ENCODE measurements at regions not wholly inside any gene's neighbourhood (a gene's known extent, or its start where the extent isn't known, plus 50 kb on each side); places are given as distances from the start of the nearest gene placed in this dataset.
"Not testable (repeated sequence)": the region's sequence is repeated elsewhere in the genome, so short reads cannot be mapped to it uniquely, and the experiment has no call there.

DNA sequence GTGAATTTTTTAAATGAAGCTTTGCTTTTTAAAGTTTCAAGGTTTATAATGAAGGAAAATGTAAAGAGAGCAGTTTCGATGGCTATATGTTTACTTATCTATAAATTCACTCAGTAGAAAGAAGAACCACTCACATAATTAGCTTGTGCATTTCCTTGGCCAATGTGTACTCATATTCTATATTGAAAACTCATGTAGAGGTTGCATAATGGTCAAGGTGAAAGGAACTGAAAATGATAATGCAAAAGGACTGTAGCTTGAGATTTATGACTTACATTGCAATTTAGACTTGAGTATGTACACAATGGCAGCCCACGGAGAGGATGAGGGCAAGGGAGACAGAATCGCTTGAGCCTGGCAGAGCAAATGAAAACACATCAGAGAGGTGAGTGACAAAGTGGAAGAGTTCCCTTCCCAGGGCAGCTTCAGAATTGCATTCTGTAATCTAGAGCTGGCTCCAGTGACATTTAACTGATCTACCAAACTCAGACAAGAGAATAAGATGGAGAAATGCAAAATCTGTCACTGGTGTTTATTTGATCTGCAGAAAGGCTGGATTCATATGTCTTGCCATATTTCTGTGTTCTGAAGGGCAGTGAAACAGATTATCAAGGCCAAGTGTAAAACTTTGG lies 191.8 kb downstream of the TMEM200A start:
- no peaks in the 10 kb centered on the region for H3K36me3 Mint-ChIP-seq (ENCODE audit: low read depth)
- no peak overlapping the region for H3K4me3 Mint-ChIP-seq
- no peak for DNase-seq
- peaks cover 12% of the 10 kb centered on the region for H3K9me3 Mint-ChIP-seq (ENCODE audit: low read depth)
- ChIA-PET POLR2A (no interaction called here), CTCF (interaction anchor here (0.5 kb wide), 1 partner anchor 118 kb away, joined by 4 read pairs; no protein-coding TSS in a partner anchor)
- H3K4me1 Mint-ChIP-seq = peaks cover 14% of the 10 kb centered on the region
- no peak overlapping the region for H3K27ac Mint-ChIP-seq
- intact Hi-C loops (cut with DNase I, micrococcal nuclease) = no loop called here
- H3K27me3 Mint-ChIP-seq = no peaks in the 10 kb centered on the region
- no peak for ATAC-seq

DNA sequence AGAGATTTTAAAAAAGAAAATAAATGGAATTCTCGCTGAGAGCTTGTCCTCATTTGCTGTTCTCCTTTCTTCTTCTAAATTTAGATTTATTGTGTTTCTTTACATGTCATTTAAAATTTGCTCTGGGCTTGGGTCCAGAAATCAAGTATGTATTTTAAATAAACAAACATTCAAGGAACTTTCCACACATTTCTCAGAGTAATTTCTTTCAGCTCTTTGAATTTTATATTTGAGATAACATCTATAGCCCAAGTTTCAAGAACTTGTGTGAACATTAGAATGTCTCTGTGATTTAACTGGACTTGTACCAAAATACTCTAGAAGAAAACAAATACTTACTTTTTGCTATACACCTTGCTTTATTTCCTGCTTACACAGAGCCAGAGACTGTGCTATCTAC lies 192.3 kb downstream of the TMEM200A start:
- CTCF ChIA-PET = interaction anchor here (0.6 kb wide), 1 partner anchor 38 kb away, joined by 3 read pairs; no protein-coding TSS in a partner anchor
- Mint-ChIP-seq H3K27me3 (no peaks in the 10 kb centered on the region), H3K27ac (no peak overlapping the region), H3K4me1 (peaks cover 16% of the 10 kb centered on the region), H3K9me3 (ENCODE audit: low read depth) (peaks cover 12% of the 10 kb centered on the region), H3K36me3 (ENCODE audit: low read depth) (no peaks in the 10 kb centered on the region), H3K4me3 (no peak overlapping the region)
- POLR2A ChIA-PET = no interaction called here
- ATAC-seq (no peak), DNase-seq (no peak)
- intact Hi-C loops (cut with DNase I, micrococcal nuclease) = no loop called here

DNA sequence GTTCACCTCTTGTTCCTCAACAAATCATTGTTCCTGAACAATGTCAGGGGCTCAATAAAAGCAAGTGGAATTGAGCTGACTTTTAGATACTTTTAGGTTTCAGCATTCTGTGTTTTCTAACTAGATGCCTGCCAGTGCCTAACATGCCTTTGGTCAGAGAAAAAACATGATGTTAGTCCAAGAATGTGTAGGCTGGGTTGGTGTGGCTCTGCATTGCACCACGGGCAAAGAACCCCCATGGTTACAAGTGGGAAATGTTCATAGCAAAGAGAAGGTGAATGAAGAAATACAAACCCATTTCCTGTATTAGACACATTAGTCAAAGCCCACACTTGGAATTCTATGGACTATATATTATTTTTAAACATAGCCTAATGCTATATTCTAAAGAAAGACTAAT lies 193.3 kb downstream of the TMEM200A start:
- intact Hi-C loops (cut with DNase I, micrococcal nuclease) = no loop called here
- no peak overlapping the region for H3K4me3 Mint-ChIP-seq
- peaks cover 22% of the 10 kb centered on the region for H3K4me1 Mint-ChIP-seq
- DNase-seq (no peak), ATAC-seq (no peak)
- no peaks in the 10 kb centered on the region for H3K36me3 Mint-ChIP-seq (ENCODE audit: low read depth)
- no peak overlapping the region for H3K27ac Mint-ChIP-seq
- peaks cover 12% of the 10 kb centered on the region for H3K9me3 Mint-ChIP-seq (ENCODE audit: low read depth)
- no peaks in the 10 kb centered on the region for H3K27me3 Mint-ChIP-seq
- POLR2A ChIA-PET = no interaction called here
- CTCF ChIA-PET = interaction anchor here (0.6 kb wide), 1 partner anchor 143 kb away, joined by 3 read pairs; no protein-coding TSS in a partner anchor

DNA sequence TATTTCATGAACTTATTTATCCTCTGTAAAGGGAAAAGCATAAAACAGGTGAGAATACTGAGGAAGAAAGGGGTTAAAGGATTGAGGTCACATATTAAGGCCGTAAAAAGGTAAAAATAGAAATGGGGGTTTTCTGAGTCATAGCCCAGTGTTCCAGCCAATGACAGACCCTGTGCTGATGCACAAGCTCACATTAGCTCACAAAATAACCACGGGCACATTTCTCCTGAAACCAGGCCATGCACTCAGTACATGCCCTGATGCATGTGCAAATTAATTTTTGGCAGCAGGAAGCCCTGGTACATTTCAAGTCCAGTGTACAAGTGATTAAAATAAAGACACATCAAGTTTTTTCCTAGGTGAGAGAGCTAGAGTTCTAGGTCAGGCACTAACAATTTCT lies 194.4 kb downstream of the TMEM200A start:
- H3K36me3 Mint-ChIP-seq (ENCODE audit: low read depth) = no peaks in the 10 kb centered on the region
- H3K4me3 Mint-ChIP-seq = no peak overlapping the region
- H3K27ac Mint-ChIP-seq = no peak overlapping the region
- peaks cover 12% of the 10 kb centered on the region for H3K9me3 Mint-ChIP-seq (ENCODE audit: low read depth)
- ChIA-PET CTCF (interaction anchor here (1.1 kb wide), 1 partner anchor 9 kb away, joined by 3 read pairs; no protein-coding TSS in a partner anchor), POLR2A (no interaction called here)
- DNase-seq (no peak), ATAC-seq (no peak)
- H3K27me3 Mint-ChIP-seq = no peaks in the 10 kb centered on the region
- peaks cover 22% of the 10 kb centered on the region for H3K4me1 Mint-ChIP-seq
- intact Hi-C loops (cut with DNase I, micrococcal nuclease) = loop anchor here in 1 of 2 experiments (5.0 kb wide), 1 partner anchor 67 kb away; no protein-coding TSS in a partner anchor

DNA sequence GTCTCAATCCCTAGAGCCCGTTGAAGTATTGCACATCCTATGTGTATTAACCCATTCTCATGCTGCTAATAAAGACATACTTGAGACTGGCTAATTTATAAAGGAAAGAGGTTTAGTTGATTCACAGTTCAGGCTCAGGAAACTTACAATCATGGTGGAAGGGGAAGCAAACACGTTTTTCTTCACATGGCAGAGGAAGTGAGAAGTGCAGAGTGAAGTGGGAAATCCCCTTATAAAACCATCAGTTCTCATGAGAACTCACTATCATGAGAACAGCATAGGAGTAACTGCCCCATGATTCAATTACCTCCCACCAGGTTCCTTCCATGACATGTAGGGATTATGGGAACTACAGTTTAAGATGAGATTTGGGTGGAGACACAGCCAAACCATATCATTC lies 195.3 kb downstream of the TMEM200A start:
- ATAC-seq; H3K27me3 Mint-ChIP-seq; POLR2A ChIA-PET; CTCF ChIA-PET; H3K36me3 Mint-ChIP-seq (ENCODE audit: low read depth); H3K4me3 Mint-ChIP-seq; DNase-seq: not testable (repeated sequence)
- Mint-ChIP-seq H3K27ac (peak overlapping the region; percentile 42), H3K9me3 (ENCODE audit: low read depth) (peaks cover 12% of the 10 kb centered on the region), H3K4me1 (peaks cover 22% of the 10 kb centered on the region)
- intact Hi-C loops (cut with DNase I, micrococcal nuclease) = loop anchor here in 1 of 2 experiments (5.0 kb wide), 1 partner anchor 66 kb away; no protein-coding TSS in a partner anchor

DNA sequence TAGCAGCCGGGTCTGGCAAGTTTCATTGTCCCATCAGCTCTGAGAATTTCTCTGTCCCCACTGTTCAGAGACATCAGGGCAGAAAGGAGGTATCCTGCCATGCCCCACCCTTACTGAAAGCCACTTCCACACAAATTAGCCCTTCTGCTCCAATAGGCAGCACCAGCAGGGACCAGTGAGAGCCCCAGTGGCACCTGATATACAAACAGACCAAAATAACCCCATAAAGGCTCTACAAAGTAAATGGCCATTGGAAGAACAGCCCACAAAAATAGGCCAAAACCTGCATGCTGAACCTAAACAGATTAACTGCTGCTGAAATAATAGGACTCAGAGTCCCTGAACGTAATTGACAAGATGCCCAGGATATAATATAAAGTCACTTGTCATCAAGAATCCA lies 199.9 kb downstream of the TMEM200A start:
- peaks cover 20% of the 10 kb centered on the region for H3K4me1 Mint-ChIP-seq
- CTCF ChIA-PET = interaction anchor here (0.6 to 1.4 kb wide), 2 partner anchors 21 to 72 kb away, joined by 3 to 4 read pairs; no protein-coding TSS in a partner anchor
- ATAC-seq (no peak), DNase-seq (no peak)
- H3K9me3 Mint-ChIP-seq (ENCODE audit: low read depth) = peaks cover 10% of the 10 kb centered on the region
- intact Hi-C loops (cut with DNase I, micrococcal nuclease) = no loop called here
- POLR2A ChIA-PET = interaction anchor here (0.8 kb wide), 1 partner anchor 9 kb away, joined by 3 read pairs; no protein-coding TSS in a partner anchor
- no peak overlapping the region for H3K4me3 Mint-ChIP-seq
- no peak overlapping the region for H3K27ac Mint-ChIP-seq
- H3K27me3 Mint-ChIP-seq = no peaks in the 10 kb centered on the region
- H3K36me3 Mint-ChIP-seq (ENCODE audit: low read depth) = no peaks in the 10 kb centered on the region

DNA sequence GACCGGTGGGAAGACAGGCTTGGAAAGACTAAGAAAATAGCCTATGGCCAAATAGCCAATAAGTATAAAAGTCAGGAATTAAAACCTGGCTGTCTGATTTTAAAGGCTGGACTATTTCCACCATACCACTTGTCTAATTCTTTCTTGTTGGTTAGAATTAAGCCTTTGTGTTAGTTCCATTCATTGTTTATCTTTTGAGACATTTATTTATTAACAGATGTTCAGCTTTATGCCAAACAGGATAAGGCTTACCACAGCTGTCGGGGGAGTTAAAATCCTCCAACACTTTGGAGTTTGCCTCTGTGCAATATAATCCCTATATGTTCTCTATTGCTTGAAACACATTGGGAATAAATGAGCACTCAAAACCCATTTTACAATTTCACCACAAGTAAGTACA lies 208.3 kb downstream of the TMEM200A start:
- ATAC-seq (no peak), DNase-seq (no peak)
- Mint-ChIP-seq H3K27me3 (no peaks in the 10 kb centered on the region), H3K4me1 (peaks cover 39% of the 10 kb centered on the region), H3K27ac (no peak overlapping the region), H3K36me3 (ENCODE audit: low read depth) (no peaks in the 10 kb centered on the region), H3K4me3 (no peak overlapping the region), H3K9me3 (ENCODE audit: low read depth) (no peaks in the 10 kb centered on the region)
- intact Hi-C loops (cut with DNase I, micrococcal nuclease) = no loop called here
- ChIA-PET POLR2A (interaction anchor here (1.0 kb wide), 1 partner anchor 9 kb away, joined by 3 read pairs; no protein-coding TSS in a partner anchor), CTCF (interaction anchor here (0.7 kb wide), 1 partner anchor 46 kb away, joined by 3 read pairs; no protein-coding TSS in a partner anchor)

DNA sequence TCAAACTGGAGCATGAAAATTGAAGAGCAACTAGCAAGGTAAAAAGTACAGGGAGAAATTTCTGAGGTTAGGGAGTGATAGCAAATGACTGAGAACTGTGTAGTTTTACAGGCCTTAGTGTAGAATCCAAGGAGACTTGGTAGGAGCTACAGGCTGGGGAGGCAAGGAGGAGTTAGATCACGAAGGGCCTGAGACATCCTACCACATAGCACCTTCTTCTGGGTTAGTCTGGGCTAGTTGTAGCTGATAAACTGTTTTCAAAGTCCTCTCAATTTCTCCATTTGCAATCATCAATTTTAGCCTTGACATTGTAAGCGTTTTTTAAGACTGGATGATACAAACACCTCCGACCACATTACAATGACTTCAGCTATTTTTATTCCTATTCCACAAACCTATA lies 209.7 kb downstream of the TMEM200A start:
- ChIA-PET POLR2A (interaction anchor here (0.8 kb wide), 1 partner anchor 185 kb away, joined by 3 read pairs; no protein-coding TSS in a partner anchor), CTCF (interaction anchor here (0.6 to 1.3 kb wide), 8 partner anchors 9 to 343 kb away, joined by 3 to 5 read pairs (median 3); no protein-coding TSS in a partner anchor)
- H3K27ac Mint-ChIP-seq = peak overlapping the region; percentile 66
- H3K4me3 Mint-ChIP-seq = no peak overlapping the region
- no peaks in the 10 kb centered on the region for H3K9me3 Mint-ChIP-seq (ENCODE audit: low read depth)
- H3K27me3 Mint-ChIP-seq = no peaks in the 10 kb centered on the region
- intact Hi-C loops (cut with DNase I, micrococcal nuclease) = no loop called here
- H3K4me1 Mint-ChIP-seq = peaks cover 39% of the 10 kb centered on the region
- no peak for DNase-seq
- H3K36me3 Mint-ChIP-seq (ENCODE audit: low read depth) = no peaks in the 10 kb centered on the region
- ATAC-seq = peak; percentile 18

DNA sequence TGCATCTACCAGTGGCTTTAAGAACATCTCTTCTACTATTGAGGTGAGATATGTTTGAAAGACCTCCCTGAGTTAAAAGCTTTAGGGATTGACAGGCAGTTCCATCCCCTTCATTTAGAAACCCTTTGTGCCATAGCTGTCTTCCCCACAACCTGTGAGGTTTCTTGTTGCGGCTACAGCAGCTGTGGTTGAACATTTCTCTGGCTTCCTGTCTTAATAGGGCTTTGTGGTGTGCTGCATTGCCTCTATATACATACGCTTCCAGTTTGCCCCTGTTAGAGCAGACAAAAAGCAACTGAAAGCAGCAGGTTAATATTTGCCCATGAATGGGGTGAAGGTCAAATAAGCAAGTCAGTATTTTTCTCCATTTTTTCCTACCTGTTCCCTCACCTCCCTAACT lies 210.2 kb downstream of the TMEM200A start:
- no peaks in the 10 kb centered on the region for H3K36me3 Mint-ChIP-seq (ENCODE audit: low read depth)
- peak; percentile 90 for ATAC-seq
- H3K9me3 Mint-ChIP-seq (ENCODE audit: low read depth) = no peaks in the 10 kb centered on the region
- H3K4me3 Mint-ChIP-seq = no peak overlapping the region
- H3K4me1 Mint-ChIP-seq = peaks cover 39% of the 10 kb centered on the region
- ChIA-PET POLR2A (interaction anchor here (0.8 kb wide), 1 partner anchor 184 kb away, joined by 3 read pairs; no protein-coding TSS in a partner anchor), CTCF (interaction anchor here (0.6 to 1.3 kb wide), 7 partner anchors 11 to 284 kb away, joined by 3 to 5 read pairs (median 3); no protein-coding TSS in a partner anchor)
- peak overlapping the region; percentile 66 for H3K27ac Mint-ChIP-seq
- DNase-seq = peak; percentile 72
- no peaks in the 10 kb centered on the region for H3K27me3 Mint-ChIP-seq
- intact Hi-C loops (cut with DNase I, micrococcal nuclease) = loop anchor here in 1 of 2 experiments (2.0 kb wide), 1 partner anchor 59 kb away; no protein-coding TSS in a partner anchor

DNA sequence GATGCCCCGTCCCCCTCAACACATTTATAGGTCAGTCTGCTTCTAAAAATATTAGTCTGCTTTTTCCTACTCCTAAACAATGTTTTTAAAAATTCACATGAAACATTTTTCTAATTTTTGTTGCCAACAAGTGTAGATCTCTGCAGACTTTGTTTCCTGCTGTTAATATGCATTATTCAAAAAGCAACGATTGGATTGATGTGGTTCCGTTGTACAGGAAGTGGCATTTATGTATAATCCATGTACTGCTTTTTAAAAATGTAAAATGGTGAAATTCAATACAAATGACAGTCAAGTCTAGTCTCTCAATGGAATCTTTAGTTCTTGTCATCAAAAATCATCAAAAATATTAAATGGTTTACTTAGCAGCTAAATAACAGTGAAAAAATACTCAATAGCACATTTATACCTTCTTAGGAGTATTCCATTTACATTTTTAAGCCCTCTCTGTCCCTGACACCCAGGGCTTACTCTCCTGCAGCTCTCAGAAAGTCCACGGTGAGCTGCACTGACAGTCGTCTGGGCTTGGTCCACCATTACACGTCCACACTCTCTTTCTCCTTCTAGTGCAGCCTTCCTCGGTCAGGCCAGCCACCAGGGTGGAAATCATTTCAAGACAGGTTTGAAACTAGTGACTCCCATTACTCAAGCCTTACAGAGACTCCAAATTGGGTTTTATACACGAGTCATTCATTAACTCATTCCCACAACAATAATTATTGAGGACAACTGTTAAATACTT lies 211.5 kb downstream of the TMEM200A start:
- POLR2A ChIA-PET = no interaction called here
- no peak for DNase-seq

DNA sequence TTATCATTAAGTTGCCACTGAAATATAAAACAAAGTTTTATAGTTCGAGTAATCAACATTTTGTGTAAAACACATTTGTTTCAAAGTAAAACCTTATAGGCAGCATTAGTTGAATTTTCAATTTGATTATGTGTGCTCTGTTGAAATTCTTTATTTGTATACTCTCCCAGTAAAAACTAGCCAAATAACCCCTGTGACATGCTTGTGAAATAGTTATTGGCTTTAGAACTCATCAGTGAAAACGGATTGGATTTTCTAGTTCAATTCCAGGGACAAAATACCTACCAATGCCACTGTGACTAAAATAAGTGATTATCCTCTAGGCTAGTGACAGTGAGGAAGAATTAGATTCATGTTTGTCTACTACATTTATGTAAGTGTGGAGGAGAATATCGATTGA lies 212.9 kb downstream of the TMEM200A start:
- DNase-seq (no peak), ATAC-seq (no peak)
- H3K27ac Mint-ChIP-seq = no peak overlapping the region
- H3K4me1 Mint-ChIP-seq = peaks cover 37% of the 10 kb centered on the region
- H3K4me3 Mint-ChIP-seq = no peak overlapping the region
- intact Hi-C loops (cut with DNase I, micrococcal nuclease) = no loop called here
- H3K9me3 Mint-ChIP-seq (ENCODE audit: low read depth) = no peaks in the 10 kb centered on the region
- POLR2A ChIA-PET = no interaction called here
- no peaks in the 10 kb centered on the region for H3K27me3 Mint-ChIP-seq
- H3K36me3 Mint-ChIP-seq (ENCODE audit: low read depth) = no peaks in the 10 kb centered on the region
- CTCF ChIA-PET = no interaction called here

More for the DNA sequence above, 211.5 kb downstream of the TMEM200A start:
- Mint-ChIP-seq H3K27ac (peak overlapping the region; percentile 58), H3K4me1 (peaks cover 39% of the 10 kb centered on the region), H3K4me3 (no peak overlapping the region), H3K36me3 (ENCODE audit: low read depth) (no peaks in the 10 kb centered on the region), H3K9me3 (ENCODE audit: low read depth) (no peaks in the 10 kb centered on the region), H3K27me3 (no peaks in the 10 kb centered on the region)
- intact Hi-C loops (cut with DNase I, micrococcal nuclease) = loop anchor here in 1 of 2 experiments (2.0 kb wide), 1 partner anchor 61 kb away; no protein-coding TSS in a partner anchor
- no peak for ATAC-seq
- CTCF ChIA-PET = interaction anchor here (0.7 to 1.2 kb wide), 4 partner anchors 9 to 62 kb away, joined by 3 to 4 read pairs (median 4); no protein-coding TSS in a partner anchor
